ENCODE measurements at regions not wholly inside any gene's neighbourhood (a gene's known extent, or its start where the extent isn't known, plus 50 kb on each side); places are given as distances from the start of the nearest gene placed in this dataset.

DNA sequence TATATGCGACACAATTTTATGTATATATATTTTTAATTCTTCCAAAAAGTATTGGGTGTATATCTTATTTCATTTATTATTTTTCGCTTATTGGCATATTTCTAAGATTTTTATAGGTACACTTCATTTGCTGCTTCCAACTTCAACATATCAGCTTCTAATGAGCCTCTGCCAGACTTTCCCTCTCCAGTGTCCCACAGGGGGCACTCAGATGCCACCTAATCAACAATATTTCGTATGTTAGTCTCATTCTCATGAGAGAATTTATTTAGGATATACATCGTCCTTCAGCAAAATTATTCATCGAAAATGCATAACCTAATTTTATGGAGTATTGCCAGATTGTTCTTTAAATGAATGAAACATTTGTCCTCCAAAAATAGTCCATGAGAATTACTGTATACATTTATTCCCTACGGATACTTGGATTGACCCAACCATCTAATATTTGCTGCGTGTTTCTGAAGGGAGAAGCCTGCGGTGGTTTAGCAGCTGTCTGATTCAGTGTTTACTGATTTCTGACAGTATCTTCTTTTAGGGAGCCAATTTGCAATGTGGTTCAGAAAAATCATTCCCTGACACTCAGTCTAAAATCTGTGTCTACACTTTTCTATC, 100.6 kb upstream of the SELENOP start:
- Histone ChIP-seq H4K20me1 (ENCODE audit: low read depth) (no peaks in the 10 kb centered on the region), H3K27ac (no peak overlapping the region), H3K36me3 (no peaks in the 10 kb centered on the region), H3K4me2 (no peak overlapping the region), H3K4me1 (no peaks in the 10 kb centered on the region), H3F3A (ENCODE audit: low read depth) (no peaks in the 10 kb centered on the region), H3K79me2 (ENCODE audit: low read depth) (no peaks in the 10 kb centered on the region), H3K4me3 (no peak overlapping the region), H3K27me3 (peaks cover 28% of the 10 kb centered on the region), H3K9ac (no peak overlapping the region), H3K9me3 (ENCODE audit: low read depth) (no peaks in the 10 kb centered on the region), H2AFZ (replicated peaks) (no peak overlapping the region)
- TF ChIP-seq EZH2phosphoT487 (IDR thresholded peaks at IDR 0.05) (no peak), EZH2 (IDR thresholded peaks at IDR 0.05) (no peak)
- TF ChIP-seq, protein P1, sequence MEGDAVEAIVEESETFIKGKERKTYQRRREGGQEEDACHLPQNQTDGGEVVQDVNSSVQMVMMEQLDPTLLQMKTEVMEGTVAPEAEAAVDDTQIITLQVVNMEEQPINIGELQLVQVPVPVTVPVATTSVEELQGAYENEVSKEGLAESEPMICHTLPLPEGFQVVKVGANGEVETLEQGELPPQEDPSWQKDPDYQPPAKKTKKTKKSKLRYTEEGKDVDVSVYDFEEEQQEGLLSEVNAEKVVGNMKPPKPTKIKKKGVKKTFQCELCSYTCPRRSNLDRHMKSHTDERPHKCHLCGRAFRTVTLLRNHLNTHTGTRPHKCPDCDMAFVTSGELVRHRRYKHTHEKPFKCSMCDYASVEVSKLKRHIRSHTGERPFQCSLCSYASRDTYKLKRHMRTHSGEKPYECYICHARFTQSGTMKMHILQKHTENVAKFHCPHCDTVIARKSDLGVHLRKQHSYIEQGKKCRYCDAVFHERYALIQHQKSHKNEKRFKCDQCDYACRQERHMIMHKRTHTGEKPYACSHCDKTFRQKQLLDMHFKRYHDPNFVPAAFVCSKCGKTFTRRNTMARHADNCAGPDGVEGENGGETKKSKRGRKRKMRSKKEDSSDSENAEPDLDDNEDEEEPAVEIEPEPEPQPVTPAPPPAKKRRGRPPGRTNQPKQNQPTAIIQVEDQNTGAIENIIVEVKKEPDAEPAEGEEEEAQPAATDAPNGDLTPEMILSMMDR (IDR thresholded peaks at IDR 0.05): peak; percentile 50
- H3K27ac Mint-ChIP-seq: no peak overlapping the region
- peaks cover 17% of the 10 kb centered on the region for H3K27me3 Mint-ChIP-seq (ENCODE audit: insufficient read depth, low read depth)
- peak; percentile 26 for DNase-seq (ENCODE audit: low spot score)
- no peaks in the 10 kb centered on the region for H3K36me3 Mint-ChIP-seq
- peaks cover 4% of the 10 kb centered on the region for H3K4me1 Mint-ChIP-seq
- no peak overlapping the region for H3K4me3 Mint-ChIP-seq
- no peaks in the 10 kb centered on the region for H3K9me3 Mint-ChIP-seq

DNA sequence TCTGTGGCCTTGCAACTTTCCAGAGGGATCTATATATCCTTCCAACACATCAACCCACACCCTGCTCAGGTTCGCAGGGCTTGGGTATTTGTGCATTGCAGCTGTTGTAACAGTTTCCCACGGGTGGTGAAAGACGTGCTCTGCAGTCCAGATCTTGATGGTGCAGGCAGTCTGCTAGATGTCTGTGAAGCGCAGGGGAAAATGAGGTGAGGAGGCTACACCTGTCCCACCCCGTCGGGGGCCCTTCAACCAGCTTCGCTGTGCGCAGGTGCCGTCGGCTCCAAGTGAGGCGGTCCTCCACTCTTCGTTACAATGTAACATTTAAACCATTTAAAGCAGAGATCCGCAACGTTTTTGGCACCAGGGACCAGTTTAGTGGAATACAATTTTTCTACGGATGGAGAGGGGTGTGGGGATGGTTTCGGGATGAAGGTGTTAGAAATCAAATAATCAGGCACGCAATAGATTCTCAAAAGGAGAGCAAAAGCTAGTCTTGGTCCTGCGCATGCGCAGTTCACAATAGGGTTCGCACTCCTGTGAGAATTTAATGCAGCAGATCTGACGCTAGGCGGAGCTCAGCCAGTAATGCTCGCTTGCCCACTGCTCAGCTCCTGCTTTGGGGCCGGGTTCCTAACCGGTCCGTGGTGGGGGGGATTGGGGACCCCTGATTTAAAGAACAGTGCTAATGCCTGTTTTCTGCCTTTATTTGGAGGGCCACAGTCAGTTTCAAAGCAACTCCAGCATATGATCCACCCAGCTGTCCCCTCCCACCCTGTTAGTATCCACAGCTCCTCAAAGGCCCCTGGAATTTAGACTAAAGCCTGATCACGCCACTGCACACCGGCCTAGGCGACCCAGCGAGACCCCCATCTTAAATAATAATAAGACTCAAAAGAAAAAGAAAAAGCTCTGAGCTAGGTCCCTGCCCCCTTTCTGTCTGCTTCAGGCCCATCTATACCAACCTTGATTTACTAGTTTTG, 97.1 kb upstream of the SELENOP start:
- no peaks in the 10 kb centered on the region for H3K9me3 ChIP-seq (ENCODE audit: low read depth)
- DNase-seq (ENCODE audit: low spot score): peak; percentile 96
- H3K27ac ChIP-seq: no peak overlapping the region
- peak overlapping the region; percentile 99 for H2AFZ ChIP-seq (replicated peaks)
- no peak overlapping the region for H3K9ac ChIP-seq
- no peaks in the 10 kb centered on the region for H3K36me3 ChIP-seq
- peaks cover 21% of the 10 kb centered on the region for H3K27me3 Mint-ChIP-seq (ENCODE audit: insufficient read depth, low read depth)
- H3K4me1 ChIP-seq: no peaks in the 10 kb centered on the region
- H3K79me2 ChIP-seq (ENCODE audit: low read depth): no peaks in the 10 kb centered on the region
- H3K9me3 Mint-ChIP-seq: peaks cover 2% of the 10 kb centered on the region
- peaks cover 56% of the 10 kb centered on the region for H3K27me3 ChIP-seq
- H4K20me1 ChIP-seq (ENCODE audit: low read depth): no peaks in the 10 kb centered on the region
- H3K4me3 ChIP-seq: peak overlapping the region; percentile 49
- peak overlapping the region; percentile 38 for H3K27ac Mint-ChIP-seq
- H3K4me2 ChIP-seq: peak overlapping the region; percentile 80
- no peaks in the 10 kb centered on the region for H3F3A ChIP-seq (ENCODE audit: low read depth)
- peak overlapping the region; percentile 87 for H3K4me3 Mint-ChIP-seq
- peaks cover 4% of the 10 kb centered on the region for H3K4me1 Mint-ChIP-seq
- H3K36me3 Mint-ChIP-seq: no peaks in the 10 kb centered on the region
- TF ChIP-seq EZH2phosphoT487 (IDR thresholded peaks at IDR 0.05) (peak; percentile 45), EZH2 (IDR thresholded peaks at IDR 0.05) (peak; percentile 64)
- TF ChIP-seq, protein P1 (IDR thresholded peaks at IDR 0.05): peak; percentile 82

DNA sequence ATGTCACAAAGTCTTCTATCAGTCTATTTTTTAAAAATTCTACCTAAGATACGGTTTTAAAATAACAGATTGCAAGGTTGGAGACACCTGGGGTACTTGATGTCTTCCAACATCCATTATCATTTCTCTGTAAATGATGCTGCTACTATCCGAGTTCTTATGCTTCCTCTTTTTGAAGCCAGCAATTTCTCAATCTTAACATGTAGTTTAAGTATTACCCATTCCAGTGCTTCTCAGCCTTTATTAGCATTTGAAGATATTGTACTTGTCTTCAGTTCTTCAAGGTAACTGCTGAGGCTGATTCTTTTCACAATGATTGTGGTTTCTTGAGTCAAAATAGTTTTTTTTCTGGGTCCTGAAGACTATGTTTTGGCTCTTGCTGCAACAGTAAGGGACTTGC, 96.4 kb upstream of the SELENOP start:
- Mint-ChIP-seq H3K9me3 (peaks cover 2% of the 10 kb centered on the region), H3K27me3 (ENCODE audit: insufficient read depth, low read depth) (peaks cover 21% of the 10 kb centered on the region), H3K36me3 (no peaks in the 10 kb centered on the region), H3K27ac (no peak overlapping the region), H3K4me1 (peaks cover 4% of the 10 kb centered on the region), H3K4me3 (peak overlapping the region; percentile 87)
- Histone ChIP-seq H3K27me3 (peaks cover 56% of the 10 kb centered on the region), H3F3A (ENCODE audit: low read depth) (no peaks in the 10 kb centered on the region), H3K9me3 (ENCODE audit: low read depth) (no peaks in the 10 kb centered on the region), H3K4me2 (no peak overlapping the region), H3K27ac (no peak overlapping the region), H3K79me2 (ENCODE audit: low read depth) (no peaks in the 10 kb centered on the region), H3K36me3 (no peaks in the 10 kb centered on the region), H3K4me1 (no peaks in the 10 kb centered on the region), H4K20me1 (ENCODE audit: low read depth) (no peaks in the 10 kb centered on the region), H3K9ac (no peak overlapping the region), H2AFZ (replicated peaks) (peak overlapping the region; percentile 99), H3K4me3 (no peak overlapping the region)
- no peak for TF ChIP-seq EZH2phosphoT487 (IDR thresholded peaks at IDR 0.05)
- no peak for TF ChIP-seq EZH2 (IDR thresholded peaks at IDR 0.05)
- TF ChIP-seq, protein P1 (IDR thresholded peaks at IDR 0.05): no peak
- DNase-seq (ENCODE audit: low spot score): no peak
